HUES64 (cell line): ENCODE measurements at regions not wholly inside any gene's neighbourhood (a gene's known extent, or its start where the extent isn't known, plus 50 kb on each side); places are given as distances from the start of the nearest gene placed in this dataset.

ENCODE experiments used
- H3K27ac ChIP-seq: 2 replicates; pipeline ENCODE4 v1.7.0; 2013; ENCODE audit warnings: low read depth, low read length, inconsistent platforms
- H3K27me3 ChIP-seq: 2 replicates; pipeline ENCODE4 v1.6.1; 2013; ENCODE audit warnings: mild to moderate bottlenecking, low read length; ENCODE audit not compliant: insufficient read depth
- H3K36me3 ChIP-seq: 2 replicates; pipeline ENCODE4 v1.6.1; 2013; ENCODE audit warnings: mild to moderate bottlenecking, low read length; ENCODE audit not compliant: insufficient read depth
- H3K4me1 ChIP-seq: 2 replicates; pipeline ENCODE4 v1.6.1; 2013; ENCODE audit warnings: mild to moderate bottlenecking, low read length, moderate library complexity; ENCODE audit not compliant: insufficient read depth
- H3K4me3 ChIP-seq: 2 replicates; pipeline ENCODE4 v1.5.1; 2013; ENCODE audit warnings: mild to moderate bottlenecking, low read length, moderate library complexity
- H3K9ac ChIP-seq: 2 replicates; pipeline ENCODE4 v1.6.1; 2013; ENCODE audit warnings: mild to moderate bottlenecking, low read depth, low read length
- H3K9me3 ChIP-seq: 2 replicates; pipeline ENCODE4 v1.6.1; 2013; ENCODE audit warnings: low read depth, low read length; ENCODE audit not compliant: insufficient read depth
- WGBS: fragments of 150-250, 120-280 bp; methylation state at CpG from one replicate; pipeline ENCODE4 v1.1.7; 2013; ENCODE audit warnings: missing lambda C conversion rate; 5-methylcytosine and 5-hydroxymethylcytosine counted together

- Histone ChIP-seq H3K27me3 (no peaks in the 10 kb centered on the region), H3K36me3 (no peaks in the 10 kb centered on the region), H3K9me3 (peaks cover 11% of the 10 kb centered on the region; the same call in 1 of the 2 replicates), H3K4me3 (no peak overlapping the region), H3K4me1 (0 out of 2 replicates have a peak, but pooled peaks cover 5% of the 10 kb centered on the region), H3K9ac (no peak overlapping the region), H3K27ac (no peak overlapping the region)
- 93% methylated on average over 3 of the region's 3 CpGs for WGBS
Observed at GRCh38 chr6:106918115-106918514, 56.4 kb downstream of the CD24 start.

- Histone ChIP-seq H3K4me1 (0 out of 2 replicates have a peak, but pooled peaks cover 5% of the 10 kb centered on the region), H3K27ac (no peak overlapping the region), H3K9ac (no peak overlapping the region), H3K4me3 (no peak overlapping the region), H3K36me3 (no peaks in the 10 kb centered on the region), H3K27me3 (no peaks in the 10 kb centered on the region), H3K9me3 (peaks cover 11% of the 10 kb centered on the region; the same call in 1 of the 2 replicates)
- WGBS, result 97% methylated on average over 2 of the region's 2 CpGs
Observed at GRCh38 chr6:106916891-106917290, 57.6 kb downstream of the CD24 start.

- 76% methylated on average over 5 of the region's 5 CpGs for WGBS
- Histone ChIP-seq H3K27me3 (no peaks in the 10 kb centered on the region), H3K9ac (no peak overlapping the region), H3K27ac (no peak overlapping the region), H3K9me3 (peaks cover 11% of the 10 kb centered on the region; the same call in 1 of the 2 replicates), H3K4me3 (no peak overlapping the region), H3K4me1 (peaks cover 14% of the 10 kb centered on the region; the same call in 1 of the 2 replicates), H3K36me3 (no peaks in the 10 kb centered on the region)
Observed at GRCh38 chr6:106913676-106914280, 60.8 kb downstream of the CD24 start.

- Histone ChIP-seq H3K36me3 (no peaks in the 10 kb centered on the region), H3K9ac (no peak overlapping the region), H3K27me3 (no peaks in the 10 kb centered on the region), H3K27ac (no peak overlapping the region), H3K9me3 (peaks cover 11% of the 10 kb centered on the region; the same call in 1 of the 2 replicates), H3K4me3 (no peak overlapping the region), H3K4me1 (peaks cover 14% of the 10 kb centered on the region; the same call in 1 of the 2 replicates)
Observed at GRCh38 chr6:106913111-106913510, 61.4 kb downstream of the CD24 start.

- Histone ChIP-seq H3K4me3 (no peak overlapping the region), H3K9ac (no peak overlapping the region), H3K27ac (no peak overlapping the region), H3K36me3 (no peaks in the 10 kb centered on the region), H3K4me1 (peaks cover 14% of the 10 kb centered on the region; the same call in 1 of the 2 replicates), H3K9me3 (peaks cover 11% of the 10 kb centered on the region; the same call in 1 of the 2 replicates), H3K27me3 (no peaks in the 10 kb centered on the region)
Observed at GRCh38 chr6:106912091-106912490, 62.4 kb downstream of the CD24 start.

GRCh38 chr6:106910999-106911949 is 63.3 kb downstream of the CD24 start:
- Histone ChIP-seq H3K27ac (0 out of 2 replicates have a peak overlapping the region, but pooled peaks have one; percentile 14), H3K9ac (no peak overlapping the region), H3K9me3 (peaks cover 11% of the 10 kb centered on the region; the same call in 1 of the 2 replicates), H3K4me1 (peaks cover 19% of the 10 kb centered on the region), H3K36me3 (no peaks in the 10 kb centered on the region), H3K4me3 (no peak overlapping the region), H3K27me3 (no peaks in the 10 kb centered on the region)
- WGBS, result 79% methylated on average over 7 of the region's 7 CpGs

- 68% methylated on average over 3 of the region's 3 CpGs for WGBS
- Histone ChIP-seq H3K36me3 (no peaks in the 10 kb centered on the region), H3K27me3 (no peaks in the 10 kb centered on the region), H3K4me3 (no peak overlapping the region), H3K9ac (no peak overlapping the region), H3K27ac (no peak overlapping the region), H3K4me1 (peaks cover 15% of the 10 kb centered on the region), H3K9me3 (peaks cover 10% of the 10 kb centered on the region)
Observed at GRCh38 chr6:106908386-106908840, 66.1 kb downstream of the CD24 start.

GRCh38 chr6:106907754-106908153 is 66.8 kb downstream of the CD24 start:
- WGBS, result 95% methylated on average over 1 of the region's 1 CpG
- Histone ChIP-seq H3K4me1 (peaks cover 14% of the 10 kb centered on the region), H3K9ac (no peak overlapping the region), H3K27ac (no peak overlapping the region), H3K9me3 (peaks cover 13% of the 10 kb centered on the region), H3K27me3 (no peaks in the 10 kb centered on the region), H3K36me3 (no peaks in the 10 kb centered on the region), H3K4me3 (no peak overlapping the region)

GRCh38 chr6:106906232-106906631 is 68.3 kb downstream of the CD24 start:
- 93% methylated on average over 6 of the region's 6 CpGs for WGBS
- peaks cover 28% of the 10 kb centered on the region for H3K9me3 ChIP-seq
- H3K27me3 ChIP-seq, result no peaks in the 10 kb centered on the region
- H3K4me1 ChIP-seq, result peaks cover 14% of the 10 kb centered on the region
- no peaks in the 10 kb centered on the region for H3K36me3 ChIP-seq
- no peak overlapping the region for H3K9ac ChIP-seq
- H3K27ac ChIP-seq, result no peak overlapping the region
- H3K4me3 ChIP-seq, result no peak overlapping the region

- H3K9me3 ChIP-seq, result peaks cover 48% of the 10 kb centered on the region
Observed at GRCh38 chr6:106903299-106903698, 71.2 kb downstream of the CD24 start.

GRCh38 chr6:106901062-106901461 is 73.5 kb downstream of the CD24 start:
- peak overlapping the region; percentile 5; the same call in 1 of the 2 replicates for H3K4me3 ChIP-seq
- no peak overlapping the region for H3K9ac ChIP-seq
- no peak overlapping the region; the same call in 1 of the 2 replicates for H3K27ac ChIP-seq
- H3K9me3 ChIP-seq, result peaks cover 48% of the 10 kb centered on the region
- H3K4me1 ChIP-seq, result peaks cover 8% of the 10 kb centered on the region
- 92% methylated on average over 3 of the region's 3 CpGs for WGBS
- H3K27me3 ChIP-seq, result no peaks in the 10 kb centered on the region
- H3K36me3 ChIP-seq, result no peaks in the 10 kb centered on the region

More at GRCh38 chr6:106903299-106903698, 71.2 kb downstream of the CD24 start:
- 63% methylated on average over 3 of the region's 4 CpGs for WGBS
- H3K36me3 ChIP-seq, result no peaks in the 10 kb centered on the region
- H3K27ac ChIP-seq, result peak overlapping the region; percentile 75; the same call in 1 of the 2 replicates
- H3K4me1 ChIP-seq, result peaks cover 5% of the 10 kb centered on the region; the same call in 1 of the 2 replicates
- no peak overlapping the region for H3K9ac ChIP-seq
- H3K4me3 ChIP-seq, result no peak overlapping the region
- H3K27me3 ChIP-seq, result no peaks in the 10 kb centered on the region
